ENCODE measurements at regions not wholly inside any gene's neighbourhood (a gene's known extent, or its start where the extent isn't known, plus 50 kb on each side); places are given as distances from the start of the nearest gene placed in this dataset.

DNA sequence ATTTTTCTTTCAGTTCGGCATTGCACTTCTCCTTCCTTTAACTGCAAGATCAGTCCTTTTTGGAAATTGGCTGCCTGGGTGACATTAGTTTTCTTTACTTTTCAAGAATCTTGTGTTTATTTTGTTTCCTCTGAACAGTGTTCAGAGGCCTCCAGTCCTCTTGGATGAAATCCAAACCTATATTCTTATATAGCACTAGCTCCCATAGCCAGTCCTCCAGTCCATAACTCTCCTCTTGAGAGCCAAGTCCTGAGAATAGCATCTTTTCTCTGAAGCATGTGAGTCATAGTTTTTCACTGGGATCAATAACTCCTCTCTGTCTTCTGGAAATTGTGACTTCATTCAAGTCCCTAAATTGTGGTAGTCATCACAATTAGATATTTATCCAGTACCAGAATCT is 357.5 kb downstream of the RAPGEF2 start:
- 39 to 59% (median 55%) methylated on average over 1 of the region's 1 CpG for WGBS, 3 donors

DNA sequence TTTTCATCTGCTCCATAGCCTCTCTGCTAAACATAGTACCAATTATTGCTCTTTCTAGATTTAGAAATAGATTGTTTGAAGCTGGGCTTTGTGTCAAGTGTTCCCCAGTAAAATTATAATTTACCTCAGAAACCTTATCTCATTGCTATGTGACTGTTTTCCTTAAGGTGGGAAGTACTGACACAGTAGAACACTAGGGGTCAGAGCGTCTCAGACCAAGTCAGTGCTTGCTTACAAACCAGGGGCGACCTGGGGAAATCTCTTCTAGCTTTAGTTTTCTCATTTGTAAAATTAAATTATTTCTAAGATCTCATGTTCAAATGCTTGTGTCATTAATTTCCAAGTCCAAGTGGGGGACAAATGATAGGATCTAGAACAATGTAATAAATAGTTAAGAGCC is 360.4 kb downstream of the RAPGEF2 start:
- intact Hi-C loops (cut with DNase I), result no loop called here
- Histone ChIP-seq H3K27ac (no peak overlapping the region), H3K4me1 (ENCODE audit: insufficient read depth) (no peaks in the 10 kb centered on the region), H3K4me3 (no peak overlapping the region), H3K9me3 (no peaks in the 10 kb centered on the region), H3K36me3 (no peaks in the 10 kb centered on the region), H3K27me3 (no peaks in the 10 kb centered on the region)
- 81 to 85% (median 82%) methylated on average over 2 of the region's 2 CpGs for WGBS, 3 donors
- no peak for DNase-seq
- TF ChIP-seq POLR2A (IDR thresholded peaks at IDR 0.05) (no peak), EP300 (IDR thresholded peaks at IDR 0.05) (no peak)
- TF ChIP-seq, protein P1, sequence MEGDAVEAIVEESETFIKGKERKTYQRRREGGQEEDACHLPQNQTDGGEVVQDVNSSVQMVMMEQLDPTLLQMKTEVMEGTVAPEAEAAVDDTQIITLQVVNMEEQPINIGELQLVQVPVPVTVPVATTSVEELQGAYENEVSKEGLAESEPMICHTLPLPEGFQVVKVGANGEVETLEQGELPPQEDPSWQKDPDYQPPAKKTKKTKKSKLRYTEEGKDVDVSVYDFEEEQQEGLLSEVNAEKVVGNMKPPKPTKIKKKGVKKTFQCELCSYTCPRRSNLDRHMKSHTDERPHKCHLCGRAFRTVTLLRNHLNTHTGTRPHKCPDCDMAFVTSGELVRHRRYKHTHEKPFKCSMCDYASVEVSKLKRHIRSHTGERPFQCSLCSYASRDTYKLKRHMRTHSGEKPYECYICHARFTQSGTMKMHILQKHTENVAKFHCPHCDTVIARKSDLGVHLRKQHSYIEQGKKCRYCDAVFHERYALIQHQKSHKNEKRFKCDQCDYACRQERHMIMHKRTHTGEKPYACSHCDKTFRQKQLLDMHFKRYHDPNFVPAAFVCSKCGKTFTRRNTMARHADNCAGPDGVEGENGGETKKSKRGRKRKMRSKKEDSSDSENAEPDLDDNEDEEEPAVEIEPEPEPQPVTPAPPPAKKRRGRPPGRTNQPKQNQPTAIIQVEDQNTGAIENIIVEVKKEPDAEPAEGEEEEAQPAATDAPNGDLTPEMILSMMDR (IDR thresholded peaks at IDR 0.05), result no peak

More for the DNA sequence above, 357.5 kb downstream of the RAPGEF2 start:
- intact Hi-C loops (cut with DNase I), result no loop called here
- Histone ChIP-seq H3K36me3 (no peaks in the 10 kb centered on the region), H3K4me3 (no peak overlapping the region), H3K4me1 (ENCODE audit: insufficient read depth) (no peaks in the 10 kb centered on the region), H3K9me3 (no peaks in the 10 kb centered on the region), H3K27ac (no peak overlapping the region), H3K27me3 (no peaks in the 10 kb centered on the region)
- TF ChIP-seq, protein P1 (IDR thresholded peaks at IDR 0.05), result no peak
- TF ChIP-seq EP300 (IDR thresholded peaks at IDR 0.05), result no peak
- TF ChIP-seq POLR2A (IDR thresholded peaks at IDR 0.05), result no peak
- no peak for DNase-seq

DNA sequence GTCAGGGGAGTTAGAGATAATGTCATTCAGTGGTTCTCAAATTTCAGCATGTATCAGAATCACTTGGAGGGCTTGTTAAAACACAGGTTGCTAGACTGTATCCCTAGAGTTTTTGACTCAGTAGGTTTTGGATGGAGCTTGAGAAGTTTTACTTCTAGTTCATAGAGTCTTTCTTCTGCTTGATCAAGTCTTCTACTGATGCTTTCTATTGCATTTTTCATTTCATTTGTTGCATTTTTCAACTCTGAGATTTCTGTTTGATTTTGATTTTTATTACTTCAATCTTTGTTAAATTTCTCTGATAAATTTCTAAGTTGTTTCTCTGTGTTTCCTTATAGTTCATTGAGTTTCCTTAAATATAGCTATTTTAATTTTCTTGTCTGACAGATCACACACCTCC is 361.4 kb downstream of the RAPGEF2 start:
- no peak for TF ChIP-seq POLR2A (IDR thresholded peaks at IDR 0.05)
- TF ChIP-seq, protein P1 (IDR thresholded peaks at IDR 0.05), result no peak
- TF ChIP-seq EP300 (IDR thresholded peaks at IDR 0.05), result no peak
- Histone ChIP-seq H3K36me3 (no peaks in the 10 kb centered on the region), H3K27me3 (no peaks in the 10 kb centered on the region), H3K9me3 (no peaks in the 10 kb centered on the region), H3K4me1 (ENCODE audit: insufficient read depth) (no peaks in the 10 kb centered on the region), H3K4me3 (no peak overlapping the region), H3K27ac (no peak overlapping the region)
- DNase-seq, result no peak
- intact Hi-C loops (cut with DNase I), result no loop called here

DNA sequence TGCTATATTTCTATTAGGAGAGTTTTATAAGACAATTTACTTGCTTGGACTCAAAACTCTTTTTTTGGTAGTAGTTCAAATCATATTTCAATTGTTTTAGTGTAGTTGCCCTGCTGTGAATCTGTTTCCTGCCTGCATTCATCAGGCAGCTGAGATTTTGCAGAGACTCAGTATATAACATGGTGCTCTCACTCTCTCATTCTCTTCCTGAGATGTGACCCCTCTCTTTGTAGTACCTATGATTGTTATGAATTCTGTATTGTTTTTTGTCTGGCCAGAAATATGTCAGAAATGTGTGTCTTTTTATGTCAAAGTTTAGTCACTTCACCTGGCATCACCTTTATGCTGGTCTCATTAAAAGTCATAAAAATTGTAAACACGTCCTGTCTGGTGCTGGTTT is 374.0 kb downstream of the RAPGEF2 start:
- no peak for DNase-seq
- WGBS, 3 donors, result 57 to 68% (median 58%) methylated on average over 1 of the region's 1 CpG
- no peak overlapping the region for H3K4me3 ChIP-seq
- no peak overlapping the region for H3K27ac ChIP-seq
- TF ChIP-seq POLR2A (IDR thresholded peaks at IDR 0.05) (no peak), EP300 (IDR thresholded peaks at IDR 0.05) (no peak)
- TF ChIP-seq, protein P1 (IDR thresholded peaks at IDR 0.05), result no peak
- H3K27me3 ChIP-seq, result no peaks in the 10 kb centered on the region
- H3K9me3 ChIP-seq, result peaks cover 0 to 3% of the 10 kb centered on the region in 2 donors
- no peaks in the 10 kb centered on the region for H3K36me3 ChIP-seq
- H3K4me1 ChIP-seq (ENCODE audit: insufficient read depth), result no peaks in the 10 kb centered on the region
- intact Hi-C loops (cut with DNase I), result loop anchor here in 1 of 4 donors (5.0 kb wide), 1 partner anchor 470 kb away; no protein-coding TSS in a partner anchor

DNA sequence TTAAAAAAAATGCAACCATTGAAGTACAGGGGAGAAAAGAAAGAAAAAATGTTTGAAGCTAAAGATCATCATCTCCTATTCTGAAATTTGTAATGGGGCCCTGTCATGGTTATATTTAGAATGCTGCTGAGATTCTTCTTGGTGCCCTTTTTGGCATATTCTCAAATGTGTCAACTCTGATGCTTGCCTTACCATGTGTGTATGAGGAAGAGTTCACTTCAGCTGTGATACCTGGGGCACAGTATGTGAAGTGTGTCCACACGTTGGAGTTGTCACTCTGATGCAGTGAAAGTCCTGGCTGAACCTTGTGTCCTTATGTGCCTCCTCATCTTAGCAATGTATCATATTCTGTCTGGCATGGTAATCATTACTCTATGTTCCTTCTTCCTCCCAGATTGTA is 377.9 kb downstream of the RAPGEF2 start:
- Histone ChIP-seq H3K27me3 (no peaks in the 10 kb centered on the region), H3K4me3 (no peak overlapping the region), H3K27ac (no peak overlapping the region), H3K4me1 (ENCODE audit: insufficient read depth) (no peaks in the 10 kb centered on the region), H3K9me3 (no peaks in the 10 kb centered on the region), H3K36me3 (no peaks in the 10 kb centered on the region)
- intact Hi-C loops (cut with DNase I), result no loop called here
- no peak for DNase-seq
- WGBS, 3 donors, result 32 to 73% (median 39%) methylated on average over 1 of the region's 1 CpG
- TF ChIP-seq, protein P1 (IDR thresholded peaks at IDR 0.05), result no peak
- TF ChIP-seq EP300 (IDR thresholded peaks at IDR 0.05) (no peak), POLR2A (IDR thresholded peaks at IDR 0.05) (no peak)

Data from ovary (tissue), 7 donors.